Astrocyte of the hippocampus (primary cell): ENCODE measurements at regions not wholly inside any gene's neighbourhood (a gene's known extent, or its start where the extent isn't known, plus 50 kb on each side); places are given as distances from the start of the nearest gene placed in this dataset.

ENCODE experiments used
- DNase-seq: peaks from one replicate; pipeline ENCODE4 v3.0.0; 2011; ENCODE audit warnings: low read depth, low spot score

DNA sequence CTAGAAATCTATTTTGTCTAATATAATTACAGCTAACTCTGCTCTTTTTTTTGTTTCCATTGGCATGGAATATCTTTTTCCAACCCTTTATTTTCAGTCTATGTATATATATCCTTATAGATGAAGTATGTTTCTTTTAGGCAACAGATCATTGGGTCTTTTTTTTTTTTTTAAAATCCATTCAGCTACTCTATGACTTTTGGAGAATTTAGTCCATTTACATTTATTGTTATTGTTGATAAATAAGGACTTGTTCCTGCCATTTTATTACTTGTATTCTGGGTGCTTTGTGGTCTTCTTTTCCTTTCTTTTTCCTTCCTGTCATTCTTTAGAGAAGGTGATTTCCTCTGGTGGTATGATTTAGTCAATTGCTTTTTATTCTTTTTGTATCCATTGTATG is 296.8 kb downstream of the SMARCA2 start:
- DNase-seq, result no peak

DNA sequence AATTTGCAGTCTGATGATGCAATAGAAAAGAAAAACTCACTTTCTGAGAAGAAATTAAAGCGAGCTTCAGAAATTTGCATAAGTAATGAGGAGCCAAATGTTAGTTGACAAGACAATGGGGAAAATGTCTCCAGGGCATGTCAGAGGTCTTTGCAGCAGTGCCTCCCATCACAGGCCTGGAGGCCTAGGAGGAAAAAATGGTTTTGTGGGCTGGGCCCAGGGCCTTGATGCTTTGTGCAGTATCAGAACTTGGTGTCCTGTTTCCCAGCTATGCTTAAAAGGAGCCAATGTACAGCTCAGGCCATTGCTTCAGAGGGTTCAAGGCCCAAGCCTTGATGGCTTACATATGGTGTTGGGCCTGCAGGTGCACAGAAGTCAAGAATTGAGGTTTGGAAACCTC is 298.4 kb downstream of the SMARCA2 start:
- DNase-seq, result no peak

DNA sequence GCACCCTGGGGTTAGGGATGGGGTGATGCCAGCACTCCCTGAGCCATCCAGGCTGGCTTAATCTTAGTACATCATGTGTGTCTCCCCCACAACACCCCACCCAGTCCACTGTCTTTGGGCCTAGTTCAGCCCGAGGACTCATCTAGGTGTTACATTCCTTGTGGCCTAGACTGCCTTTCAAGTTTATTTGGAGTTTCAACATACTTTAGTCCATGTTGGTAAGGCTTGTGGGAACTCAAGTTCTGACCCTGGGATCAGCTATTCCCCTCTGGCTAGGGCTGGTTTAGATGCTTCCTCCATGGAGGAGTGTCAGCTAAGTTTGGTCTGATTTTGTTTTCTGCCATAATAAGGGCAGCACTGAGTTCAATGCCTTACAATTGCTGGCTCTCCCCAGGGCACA is 302.4 kb downstream of the SMARCA2 start:
- no peak for DNase-seq

DNA sequence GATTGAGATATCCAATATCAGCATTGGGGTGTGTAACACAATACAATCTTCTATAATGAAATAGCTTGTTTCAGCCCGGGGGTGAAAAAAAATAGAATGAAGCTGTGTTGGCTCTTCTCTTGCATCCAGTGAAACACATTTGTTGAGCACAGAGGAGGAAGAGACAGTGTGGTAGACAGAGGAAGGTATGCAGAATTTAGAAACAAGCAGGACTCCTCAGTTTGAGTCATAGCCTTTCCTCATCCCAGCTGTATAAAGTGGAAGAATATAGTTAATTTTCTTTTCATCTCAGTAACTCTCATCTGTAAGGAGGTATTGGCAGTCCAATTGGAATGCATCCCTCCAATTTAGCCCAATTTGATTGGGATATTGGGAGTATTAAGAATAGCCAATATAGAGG is 302.2 kb upstream of the VLDLR start:
- no peak for DNase-seq

DNA sequence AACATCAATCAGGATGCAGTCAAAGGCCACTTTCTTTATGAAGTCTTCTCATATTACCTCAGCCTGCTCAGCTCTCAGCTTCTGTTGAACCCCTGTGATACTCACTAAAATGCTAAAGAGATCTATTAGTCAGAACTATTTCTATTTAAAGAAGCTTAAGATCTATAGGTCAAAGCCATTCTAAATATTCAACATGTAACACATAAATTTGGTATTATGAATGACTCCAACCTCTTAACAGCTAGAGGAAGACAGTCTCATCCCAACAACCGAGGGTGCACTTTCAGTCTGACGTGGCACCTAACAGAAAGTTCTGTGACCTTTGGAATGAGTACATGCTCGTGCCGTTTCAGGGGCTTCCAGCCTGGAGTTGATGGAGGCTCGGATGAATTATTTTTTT is 301.5 kb upstream of the VLDLR start:
- no peak for DNase-seq

DNA sequence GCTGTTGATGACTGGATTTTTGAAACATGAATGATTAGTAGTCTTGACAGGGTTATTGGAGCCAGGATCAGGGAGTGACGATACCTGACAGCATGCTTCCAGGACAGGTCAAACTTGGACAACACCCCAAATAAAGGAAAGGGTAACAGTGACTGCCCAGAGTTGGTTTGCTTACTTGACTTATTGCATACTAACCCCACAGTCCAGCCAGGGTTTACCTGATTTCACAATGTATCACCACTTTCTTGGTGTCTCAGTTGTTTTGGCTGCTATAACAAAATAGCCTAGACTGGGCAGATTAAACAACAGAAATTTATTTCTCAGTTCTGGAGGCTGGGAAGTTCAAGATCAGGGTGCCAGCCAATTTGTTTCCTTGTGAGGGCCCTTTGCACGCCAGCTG is 301.0 kb upstream of the VLDLR start:
- DNase-seq, result no peak

DNA sequence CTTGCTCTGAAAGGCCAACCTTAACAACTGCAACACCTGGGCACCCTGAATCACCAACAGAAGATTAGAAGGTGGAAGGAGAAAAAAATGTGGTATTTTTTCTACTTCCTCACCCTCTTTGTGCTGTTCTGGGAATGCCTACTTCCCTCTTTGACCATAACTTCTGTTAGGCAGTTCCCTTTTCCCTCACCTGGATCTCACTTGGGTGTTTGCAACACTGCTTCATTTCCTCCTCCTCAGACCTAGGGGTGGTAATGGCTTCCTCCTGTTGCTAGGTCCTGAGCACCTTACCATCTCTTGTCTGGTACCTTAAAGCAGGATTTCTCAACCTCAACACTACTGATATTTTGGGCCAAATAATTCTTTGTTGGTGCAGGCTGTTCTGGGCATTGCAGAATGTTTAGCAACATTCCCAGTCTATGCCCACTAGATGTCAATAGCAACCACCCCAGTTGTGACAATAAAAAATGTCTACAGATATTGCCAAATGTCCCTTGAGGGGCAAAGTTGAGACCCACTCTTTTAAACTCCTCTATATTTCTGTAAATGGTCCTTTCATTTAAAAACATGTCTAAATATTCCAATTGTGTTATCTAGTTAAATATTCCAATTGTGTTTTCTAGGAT is 300.0 kb upstream of the VLDLR start:
- DNase-seq, result no peak

DNA sequence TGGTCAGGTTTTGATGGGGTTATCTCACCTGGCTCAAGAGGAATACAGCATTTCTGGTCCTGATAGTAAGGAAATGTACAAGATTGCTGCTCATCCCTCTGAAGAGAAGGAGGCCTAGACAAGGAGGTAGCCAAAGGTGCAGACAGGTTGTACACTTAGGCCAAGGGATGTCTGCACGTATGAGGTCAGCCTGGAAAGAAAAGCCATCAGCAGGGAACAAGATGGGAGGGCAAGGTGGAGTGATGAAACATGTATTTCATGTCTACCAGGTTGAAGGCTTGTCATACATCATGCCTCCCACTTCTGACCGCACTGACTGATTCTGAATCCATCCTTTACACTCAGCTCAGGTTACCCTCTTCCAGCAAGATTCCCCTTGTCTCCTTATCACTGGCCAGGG is 296.8 kb upstream of the VLDLR start:
- DNase-seq, result no peak

DNA sequence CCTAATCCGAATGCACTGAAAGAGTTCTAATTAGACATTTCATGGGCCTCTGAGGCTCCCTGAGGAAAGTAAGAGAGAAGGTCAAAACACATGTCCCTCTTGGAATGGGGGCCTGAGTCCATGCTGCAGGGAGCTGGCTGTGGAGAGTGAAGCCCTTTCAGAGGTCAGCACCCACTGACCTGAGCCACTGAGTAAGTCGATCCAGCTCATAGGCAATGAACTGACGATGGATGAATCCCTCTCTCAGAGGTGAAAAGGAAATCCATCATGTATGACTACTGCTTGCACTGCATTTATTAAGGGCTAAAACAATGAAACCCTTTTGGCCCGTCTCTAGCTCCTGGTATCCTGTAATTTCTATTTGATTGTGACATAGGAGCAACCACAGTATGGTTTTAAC is 288.9 kb upstream of the VLDLR start:
- DNase-seq, result no peak

DNA sequence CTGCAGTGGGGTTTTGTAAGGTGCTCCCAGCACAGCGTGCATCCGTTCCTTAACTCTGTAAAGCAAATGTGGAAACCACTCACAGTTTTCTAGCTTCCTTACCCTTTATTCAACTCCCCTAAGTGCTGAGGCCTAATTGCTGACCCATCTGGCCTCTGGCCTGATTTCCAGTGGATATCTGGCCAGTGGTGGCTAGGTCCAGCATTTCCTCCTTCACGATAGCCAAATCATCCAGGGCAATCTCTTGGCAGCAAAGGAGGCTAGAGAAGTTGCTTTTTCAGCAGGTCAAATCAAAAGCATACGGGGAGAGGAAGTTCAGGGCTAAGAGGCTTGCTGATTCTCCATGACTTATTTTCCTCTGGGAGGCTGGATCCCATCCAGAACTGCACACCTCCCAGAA is 286.3 kb upstream of the VLDLR start:
- DNase-seq, result no peak

DNA sequence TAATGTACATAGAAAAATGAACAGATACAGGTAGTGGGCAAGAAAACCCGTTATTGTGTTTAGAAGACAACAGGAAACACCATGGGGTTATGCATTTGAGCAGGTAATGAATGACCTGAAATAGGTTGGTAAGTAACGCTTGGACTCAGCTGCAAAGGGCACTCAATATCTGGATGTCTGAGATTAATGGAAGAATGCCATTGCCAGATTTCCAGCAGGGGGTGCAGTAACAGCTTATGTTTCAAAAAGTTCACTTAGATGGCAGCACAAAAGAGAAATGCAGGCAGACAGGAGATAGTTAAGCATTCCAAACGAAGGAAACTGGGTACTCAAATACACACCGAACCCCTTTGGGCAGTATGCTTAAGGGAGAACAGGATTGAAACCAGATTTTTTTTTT is 285.5 kb upstream of the VLDLR start:
- DNase-seq, result peak; percentile 23

DNA sequence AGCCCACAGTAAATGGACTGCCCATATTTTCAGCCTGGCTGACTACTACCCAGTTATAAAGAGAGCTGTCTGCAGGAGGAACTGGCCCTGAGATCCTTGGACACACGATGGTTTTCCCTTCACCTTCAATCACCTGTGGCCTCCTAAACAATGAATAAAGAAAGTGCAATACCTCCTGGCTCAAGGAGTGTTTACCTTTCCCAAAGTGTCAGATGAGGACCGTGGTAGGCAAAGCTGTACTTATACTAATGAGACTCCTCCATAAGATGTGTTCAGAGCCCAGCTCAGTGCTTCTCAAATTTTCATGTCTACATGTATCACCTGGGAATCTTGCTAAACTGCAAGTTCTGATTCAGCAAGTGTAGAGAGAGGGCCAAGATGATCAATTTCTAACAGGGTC is 284.5 kb upstream of the VLDLR start:
- DNase-seq, result no peak

DNA sequence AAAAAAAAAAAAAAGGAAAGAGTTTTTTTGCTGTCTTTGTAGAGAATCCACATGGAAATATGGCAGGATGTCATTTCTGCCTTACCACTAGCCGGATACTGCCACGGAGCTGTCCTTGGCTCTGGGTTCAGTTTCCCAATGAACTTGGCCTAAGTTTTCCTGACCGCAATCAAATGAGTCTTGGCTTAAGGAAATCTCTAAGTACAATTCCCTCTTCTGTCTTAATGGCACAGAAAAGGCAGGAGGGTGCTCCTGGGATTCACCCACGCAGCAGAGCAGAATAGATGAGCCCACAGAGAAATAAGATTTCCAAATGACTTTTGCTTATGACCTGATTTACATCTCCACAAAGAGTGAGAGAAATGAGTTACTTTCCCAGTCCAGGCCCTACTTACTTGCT is 284.0 kb upstream of the VLDLR start:
- DNase-seq, result no peak

DNA sequence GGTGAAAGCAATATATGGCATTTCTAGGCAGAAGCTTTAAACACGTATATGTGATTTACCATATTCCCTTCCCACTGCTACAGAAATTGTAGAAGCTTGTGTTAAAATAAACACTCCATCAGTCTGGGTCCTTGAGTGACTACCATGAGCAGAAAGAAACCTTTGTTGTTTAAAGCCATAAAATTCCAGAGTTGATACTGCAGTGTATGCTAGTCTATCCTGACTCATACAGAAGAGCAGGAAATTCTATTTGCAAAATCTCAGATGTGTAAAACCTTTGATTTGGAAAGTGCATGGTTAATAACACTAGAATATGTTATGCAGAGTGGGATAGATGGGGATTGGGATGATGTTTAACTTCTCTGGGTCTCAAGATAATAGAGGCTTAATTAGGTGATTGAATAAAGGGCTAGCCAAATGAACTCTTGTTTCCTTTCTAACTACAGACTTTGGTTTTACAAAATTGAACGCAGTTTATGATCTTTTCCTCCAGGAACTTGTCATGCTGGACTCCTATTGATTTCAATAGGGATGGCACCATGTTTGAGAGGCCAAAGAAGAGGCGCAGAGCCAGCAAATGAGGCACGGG is 282.7 kb upstream of the VLDLR start:
- DNase-seq, result peak; percentile 18

DNA sequence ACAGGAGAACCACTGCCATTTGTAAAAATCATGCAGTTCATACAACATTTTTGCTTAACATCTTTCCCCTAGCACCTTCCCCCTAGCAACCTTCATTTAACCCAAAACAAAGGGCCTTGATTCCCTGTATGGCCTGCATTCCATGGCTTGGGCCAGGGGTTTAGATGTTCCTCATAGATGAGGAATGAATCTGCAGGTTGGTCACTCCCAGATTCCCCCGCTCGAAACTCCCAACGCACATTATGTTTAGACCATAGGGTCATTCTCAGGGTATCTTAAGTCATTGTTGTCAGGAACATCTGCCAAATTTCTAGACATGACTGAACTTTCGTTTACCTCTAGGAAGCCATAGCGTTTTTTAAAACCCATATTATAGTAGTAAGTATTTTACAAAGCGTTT is 282.2 kb upstream of the VLDLR start:
- no peak for DNase-seq

DNA sequence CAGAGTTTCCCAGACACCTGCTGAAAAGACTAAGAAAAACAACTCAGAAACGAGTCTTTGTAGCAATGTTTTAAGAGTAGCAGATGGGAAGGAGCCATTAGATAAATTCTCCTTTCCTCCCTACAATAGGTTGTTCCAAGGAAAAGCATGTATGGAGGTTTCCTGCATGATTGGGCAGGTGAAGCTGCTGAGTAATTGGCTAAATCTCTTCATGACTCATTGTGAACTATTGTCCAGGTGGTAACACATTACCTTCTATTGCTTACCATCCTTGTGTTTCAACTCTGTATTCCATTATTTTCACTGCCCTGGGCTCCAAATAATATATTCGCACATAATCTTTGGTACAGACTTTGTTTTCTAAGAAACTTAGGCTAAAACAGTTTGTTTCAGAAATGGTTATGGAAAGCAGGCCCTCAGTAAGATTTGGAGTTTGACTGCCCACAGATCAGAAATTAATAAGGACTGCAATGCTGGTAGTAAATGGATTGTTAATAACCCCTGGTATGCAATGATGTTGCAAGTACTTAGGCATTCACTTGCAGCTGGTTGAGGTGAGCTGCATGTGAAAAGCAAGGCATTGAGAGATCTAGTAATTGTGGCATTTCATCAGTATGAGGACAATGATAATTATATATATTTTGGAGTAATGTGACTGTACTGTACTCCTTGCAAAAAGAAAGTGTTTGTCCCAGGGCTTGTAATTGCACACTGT is 281.4 kb upstream of the VLDLR start:
- DNase-seq, result peak; percentile 11

DNA sequence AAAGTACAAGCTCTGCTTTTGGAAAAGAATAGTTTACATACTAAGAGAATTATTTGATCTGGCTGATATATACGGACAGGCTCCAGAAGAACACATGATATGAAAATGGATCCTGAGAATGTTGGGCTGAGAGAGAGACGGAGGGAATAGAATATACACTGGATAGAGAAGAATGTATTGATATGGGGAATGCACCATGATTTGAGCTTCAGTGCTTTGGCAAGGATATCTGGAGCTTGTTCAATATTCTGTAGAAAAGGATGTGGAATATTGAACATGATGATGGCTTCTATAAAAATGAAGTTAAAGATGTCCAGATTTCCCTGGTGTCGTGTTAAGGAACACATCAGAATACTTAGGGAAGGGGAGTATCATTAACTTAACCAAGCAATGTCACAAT is 280.5 kb upstream of the VLDLR start:
- DNase-seq, result no peak

DNA sequence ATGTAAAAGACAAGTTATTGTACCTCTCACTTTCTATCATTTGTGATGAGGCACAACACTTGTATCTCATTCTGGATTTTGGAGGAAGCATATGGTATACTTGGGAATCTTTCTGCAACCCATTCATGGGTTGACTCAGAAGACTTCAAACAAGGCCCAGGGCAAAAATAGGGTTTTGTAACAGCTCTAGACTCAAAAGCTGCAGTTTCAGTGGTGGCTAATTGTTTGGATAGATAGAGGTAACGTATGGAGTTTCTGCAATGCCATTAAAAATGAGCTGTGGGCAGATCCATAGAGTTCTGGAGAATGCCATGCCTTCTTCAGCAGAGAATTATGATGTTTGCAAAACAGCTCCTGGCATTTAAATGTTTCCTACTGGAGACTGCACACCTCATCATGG is 279.6 kb upstream of the VLDLR start:
- no peak for DNase-seq

DNA sequence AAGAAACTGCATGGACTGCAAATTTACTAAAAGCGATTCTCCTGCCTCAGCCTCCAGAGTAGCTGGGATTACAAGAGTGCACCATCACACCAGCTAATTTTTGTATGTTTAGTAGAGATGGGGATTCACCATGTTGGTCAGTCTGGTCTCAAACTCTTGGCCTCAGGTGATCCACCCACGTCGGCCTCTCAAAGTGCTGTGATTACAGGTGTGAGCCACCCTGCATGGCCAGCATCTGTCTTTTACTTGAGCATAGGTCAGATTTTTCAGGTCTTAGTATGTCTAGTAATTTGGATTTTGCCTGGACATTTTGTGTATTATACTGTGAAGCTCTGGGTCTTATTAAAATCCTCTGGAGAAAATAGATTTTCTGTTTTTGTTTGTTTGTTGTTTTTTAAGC is 277.8 kb upstream of the VLDLR start:
- no peak for DNase-seq

DNA sequence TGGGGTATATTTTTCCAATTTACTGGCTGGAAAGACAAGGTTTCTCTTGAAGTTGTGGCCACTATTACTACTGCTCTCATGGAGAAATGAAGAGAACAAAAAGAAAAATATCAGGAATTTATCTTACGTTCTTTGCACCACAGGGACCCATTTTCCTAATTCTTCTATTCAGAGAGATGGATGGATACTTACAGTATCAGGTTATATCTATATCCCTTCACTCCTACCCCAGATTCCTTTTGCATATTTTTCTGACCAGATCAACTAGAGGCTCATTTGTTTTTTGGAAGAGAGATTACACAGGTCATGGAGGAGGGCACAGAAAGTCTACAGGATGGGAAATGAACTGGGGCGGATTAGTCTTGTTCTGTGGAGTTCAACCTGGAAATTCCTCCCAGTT is 277.2 kb upstream of the VLDLR start:
- no peak for DNase-seq

DNA sequence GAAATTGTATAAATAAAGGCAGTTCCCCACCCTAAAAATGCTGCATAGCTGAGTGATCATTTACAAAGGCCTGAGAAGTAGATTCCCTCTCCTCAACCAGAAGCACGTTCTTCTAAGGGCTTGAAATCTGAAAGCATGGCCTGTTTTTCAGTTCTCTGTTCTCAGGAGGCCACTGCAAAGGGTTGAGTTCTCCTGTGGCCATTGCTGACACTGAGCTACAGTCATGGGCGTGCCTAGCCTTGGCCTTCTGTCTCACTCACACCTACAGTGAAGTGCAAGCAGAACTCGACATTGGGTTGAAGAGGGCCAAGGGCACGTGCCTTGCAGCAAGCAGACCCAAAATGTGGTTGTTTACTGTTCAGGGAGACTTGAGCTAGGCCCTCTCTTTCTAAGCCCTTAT is 276.6 kb upstream of the VLDLR start:
- DNase-seq, result no peak

DNA sequence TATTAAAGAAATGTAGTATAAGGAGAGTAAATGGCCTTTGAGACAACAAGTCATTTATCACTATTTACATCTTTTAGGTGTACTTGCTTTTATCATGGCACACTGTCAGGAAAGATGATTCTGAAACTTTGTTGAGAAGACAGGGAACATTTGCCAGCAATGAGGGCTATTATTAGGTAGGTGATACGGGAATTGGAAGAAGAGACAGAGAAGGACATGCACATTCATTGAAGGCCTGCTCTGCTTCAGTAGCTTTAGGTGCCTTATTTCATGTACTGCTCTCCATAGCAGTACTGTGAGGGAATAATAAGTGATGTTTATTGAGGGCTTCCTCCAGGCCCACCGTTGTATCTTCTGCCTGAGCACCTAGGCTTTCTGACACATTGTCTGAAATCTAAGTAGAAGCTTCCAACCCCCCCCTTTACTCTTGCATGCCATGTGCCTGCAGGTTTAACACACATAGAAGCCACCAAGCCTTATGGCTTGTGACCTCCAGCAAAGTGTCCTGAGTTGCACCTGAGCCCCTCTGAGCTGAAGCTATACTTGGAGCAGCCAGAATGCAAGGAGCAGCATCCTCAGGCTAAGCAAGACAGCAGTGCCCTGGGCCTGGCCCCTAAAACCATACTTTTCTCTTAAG is 275.2 kb upstream of the VLDLR start:
- no peak for DNase-seq

DNA sequence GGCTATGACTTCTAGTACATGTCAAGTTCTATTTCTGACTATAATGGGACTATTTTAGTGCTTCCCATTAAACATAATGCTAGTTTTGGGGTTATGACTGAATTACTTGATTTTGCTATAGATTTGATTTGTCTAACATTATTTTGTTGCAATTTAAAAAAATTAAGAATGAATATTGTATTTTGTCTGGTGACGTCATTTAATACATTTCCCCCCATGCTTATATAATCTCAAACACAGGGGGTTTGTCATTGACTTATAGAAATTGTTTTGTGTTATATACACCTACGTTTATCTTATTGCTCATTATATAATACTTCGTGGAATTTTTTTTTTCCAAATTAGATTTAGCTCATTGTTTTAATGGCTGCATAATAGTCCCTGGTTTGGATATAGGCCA is 270.3 kb upstream of the VLDLR start:
- no peak for DNase-seq
